ENCODE measurements at regions not wholly inside any gene's neighbourhood (a gene's known extent, or its start where the extent isn't known, plus 50 kb on each side); places are given as distances from the start of the nearest gene placed in this dataset.

DNA sequence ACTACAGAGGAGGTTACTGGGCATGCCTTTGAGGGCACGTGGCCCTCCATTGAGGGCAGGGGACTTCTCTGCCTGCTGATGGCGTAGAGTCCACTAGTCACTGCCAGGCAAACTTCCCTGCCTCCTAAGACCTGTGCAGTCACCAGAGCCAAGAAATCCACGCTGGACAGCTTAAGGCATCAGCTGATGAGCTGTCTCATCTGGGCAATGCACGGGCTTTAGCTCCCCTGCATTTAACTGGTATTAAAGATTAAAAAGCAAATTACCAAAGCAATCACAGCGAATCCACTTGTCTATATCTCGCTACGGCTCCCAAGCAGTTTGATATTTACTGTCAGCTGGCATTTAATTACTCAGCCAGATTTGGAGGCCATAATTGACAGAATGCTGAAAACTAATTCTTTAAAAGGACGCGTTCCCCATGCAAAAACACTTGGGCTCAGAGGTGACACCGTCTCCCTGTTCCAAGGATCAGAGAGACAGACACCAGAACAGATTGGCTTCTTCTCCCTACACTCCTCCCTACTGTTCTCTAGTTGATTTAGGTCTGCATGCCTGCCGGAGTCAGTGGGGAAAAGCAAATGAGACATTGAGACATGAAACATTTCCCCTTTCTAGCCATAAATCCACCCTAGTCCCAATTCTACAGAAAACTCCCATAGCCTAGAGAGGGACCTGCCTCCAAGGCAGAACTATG lies 68.5 kb downstream of the SPATA19 start:
- TF ChIP-seq POLR2A (IDR thresholded peaks at IDR 0.05), result no peak
- intact Hi-C loops (cut with DNase I), result no loop called here

DNA sequence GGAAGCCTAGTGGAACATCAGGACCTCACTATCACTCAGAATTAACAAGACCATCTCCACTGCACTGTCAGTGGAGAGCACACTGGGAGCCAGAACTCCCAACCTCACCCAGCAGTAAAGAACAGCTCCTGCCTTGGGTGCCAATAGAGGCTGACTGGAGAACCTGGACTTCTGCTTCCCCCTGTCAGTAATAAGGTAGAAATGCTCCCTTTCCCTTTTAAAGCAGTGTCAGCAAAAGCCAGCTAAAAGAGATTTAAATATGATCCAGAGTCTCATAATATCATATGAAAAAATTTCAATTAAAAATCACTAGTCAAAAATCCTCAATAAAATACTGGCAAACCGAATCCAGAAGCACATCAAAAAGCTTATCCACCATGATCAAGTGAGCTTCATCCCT lies 82.8 kb downstream of the SPATA19 start:
- intact Hi-C loops (cut with DNase I), result no loop called here
- Histone ChIP-seq H3K36me3 (no peaks in the 10 kb centered on the region), H3K27ac (no peak overlapping the region), H3K4me1 (no peaks in the 10 kb centered on the region), H3K9me3 (no peaks in the 10 kb centered on the region), H3K4me3 (no peak overlapping the region), H3K27me3 (no peaks in the 10 kb centered on the region)
- no peak for DNase-seq (ENCODE audit: extremely low spot score in 2 of 2)
- TF ChIP-seq, protein P1, sequence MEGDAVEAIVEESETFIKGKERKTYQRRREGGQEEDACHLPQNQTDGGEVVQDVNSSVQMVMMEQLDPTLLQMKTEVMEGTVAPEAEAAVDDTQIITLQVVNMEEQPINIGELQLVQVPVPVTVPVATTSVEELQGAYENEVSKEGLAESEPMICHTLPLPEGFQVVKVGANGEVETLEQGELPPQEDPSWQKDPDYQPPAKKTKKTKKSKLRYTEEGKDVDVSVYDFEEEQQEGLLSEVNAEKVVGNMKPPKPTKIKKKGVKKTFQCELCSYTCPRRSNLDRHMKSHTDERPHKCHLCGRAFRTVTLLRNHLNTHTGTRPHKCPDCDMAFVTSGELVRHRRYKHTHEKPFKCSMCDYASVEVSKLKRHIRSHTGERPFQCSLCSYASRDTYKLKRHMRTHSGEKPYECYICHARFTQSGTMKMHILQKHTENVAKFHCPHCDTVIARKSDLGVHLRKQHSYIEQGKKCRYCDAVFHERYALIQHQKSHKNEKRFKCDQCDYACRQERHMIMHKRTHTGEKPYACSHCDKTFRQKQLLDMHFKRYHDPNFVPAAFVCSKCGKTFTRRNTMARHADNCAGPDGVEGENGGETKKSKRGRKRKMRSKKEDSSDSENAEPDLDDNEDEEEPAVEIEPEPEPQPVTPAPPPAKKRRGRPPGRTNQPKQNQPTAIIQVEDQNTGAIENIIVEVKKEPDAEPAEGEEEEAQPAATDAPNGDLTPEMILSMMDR (IDR thresholded peaks at IDR 0.05), result no peak
- TF ChIP-seq POLR2A (IDR thresholded peaks at IDR 0.05) (no peak), POLR2AphosphoS5 (IDR thresholded peaks at IDR 0.05; ENCODE audit: insufficient read depth in 1 of 2, low read depth in 1 of 2) (no peak)

More for the DNA sequence above, 68.5 kb downstream of the SPATA19 start:
- H3K27ac ChIP-seq, result no peak overlapping the region
- H3K36me3 ChIP-seq, result no peaks in the 10 kb centered on the region
- no peaks in the 10 kb centered on the region for H3K9me3 ChIP-seq
- no peak for DNase-seq (ENCODE audit: extremely low spot score in 2 of 2)
- H3K27me3 ChIP-seq, result no peaks in the 10 kb centered on the region
- no peak overlapping the region for H3K4me3 ChIP-seq
- H3K4me1 ChIP-seq, result no peaks in the 10 kb centered on the region

DNA sequence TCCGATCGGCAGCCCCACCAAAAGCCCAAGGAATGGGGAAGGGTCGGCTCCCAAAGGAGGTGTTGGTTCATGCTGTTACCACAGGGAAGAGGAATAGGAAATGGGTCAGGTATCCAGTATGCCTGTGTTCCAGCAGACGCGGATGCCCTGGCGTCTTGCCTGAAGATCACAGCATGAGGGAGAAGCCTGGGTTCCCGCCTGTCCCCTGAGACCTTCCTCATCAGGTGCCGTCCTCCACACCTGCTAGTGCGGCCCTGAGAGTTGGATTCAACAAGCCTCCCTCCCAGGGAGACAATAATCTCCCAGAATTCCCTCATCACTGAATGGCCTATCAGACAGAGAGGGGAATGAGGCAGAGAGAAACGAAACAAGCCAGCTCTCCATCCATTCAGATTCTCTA lies 92.2 kb downstream of the SPATA19 start:
- H3K27me3 ChIP-seq, result no peaks in the 10 kb centered on the region
- H3K4me3 ChIP-seq, result no peak overlapping the region
- no peaks in the 10 kb centered on the region for H3K9me3 ChIP-seq
- intact Hi-C loops (cut with DNase I), result no loop called here
- TF ChIP-seq, protein P1 (IDR thresholded peaks at IDR 0.05), result no peak
- no peak for TF ChIP-seq POLR2AphosphoS5 (IDR thresholded peaks at IDR 0.05; ENCODE audit: insufficient read depth in 1 of 2, low read depth in 1 of 2)
- TF ChIP-seq POLR2A (IDR thresholded peaks at IDR 0.05), result no peak
- H3K27ac ChIP-seq, result no peak overlapping the region
- H3K4me1 ChIP-seq, result no peaks in the 10 kb centered on the region
- DNase-seq (ENCODE audit: extremely low spot score in 2 of 2), result no peak
- no peaks in the 10 kb centered on the region for H3K36me3 ChIP-seq

DNA sequence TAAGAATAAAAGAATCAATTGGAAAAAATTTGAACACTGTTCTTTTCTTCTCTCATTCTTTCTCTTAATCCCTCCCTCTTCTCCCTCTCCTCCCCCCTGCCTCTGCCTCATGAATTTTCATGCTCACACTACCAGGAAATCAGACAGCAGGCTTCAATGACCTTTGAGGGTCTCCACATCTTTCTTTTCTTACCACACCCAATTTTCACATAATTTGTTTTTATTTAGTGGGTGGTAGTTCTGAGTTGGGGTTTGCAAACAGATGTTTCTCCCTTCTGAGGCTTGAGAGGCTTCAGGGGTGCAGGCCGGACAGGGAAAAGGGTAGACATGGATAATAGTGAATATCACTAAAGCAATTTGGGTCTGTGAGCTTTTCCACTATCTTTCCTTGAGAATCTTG lies 95.5 kb downstream of the SPATA19 start:
- intact Hi-C loops (cut with DNase I), result no loop called here

DNA sequence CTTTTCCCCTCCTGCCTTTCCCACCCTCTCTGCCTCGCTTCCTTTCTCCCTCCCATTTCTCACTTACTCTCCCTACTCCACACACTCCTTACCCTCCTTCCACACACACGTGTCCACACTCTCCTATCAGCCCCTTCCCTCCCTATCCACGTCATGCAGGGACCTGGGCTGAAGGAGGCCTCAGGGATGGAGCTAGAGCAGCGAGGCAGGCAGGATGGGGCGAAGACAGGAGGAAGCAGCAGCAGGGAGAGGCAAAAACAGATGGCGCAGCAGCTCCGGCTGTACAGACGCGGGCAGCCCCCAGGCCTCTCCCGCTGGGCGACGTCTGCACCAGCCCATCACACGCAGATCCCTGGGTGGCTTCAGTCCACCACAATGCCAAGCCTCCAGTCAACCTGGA lies 97.9 kb downstream of the SPATA19 start:
- intact Hi-C loops (cut with DNase I), result no loop called here
- TF ChIP-seq POLR2AphosphoS5 (IDR thresholded peaks at IDR 0.05; ENCODE audit: insufficient read depth in 1 of 2, low read depth in 1 of 2), result no peak
- TF ChIP-seq, protein P1 (IDR thresholded peaks at IDR 0.05), result no peak
- TF ChIP-seq POLR2A (IDR thresholded peaks at IDR 0.05), result no peak
- no peaks in the 10 kb centered on the region for H3K36me3 ChIP-seq
- H3K4me3 ChIP-seq, result no peak overlapping the region
- H3K27ac ChIP-seq, result no peak overlapping the region
- DNase-seq (ENCODE audit: extremely low spot score in 2 of 2), result no peak
- no peaks in the 10 kb centered on the region for H3K27me3 ChIP-seq
- no peaks in the 10 kb centered on the region for H3K9me3 ChIP-seq
- H3K4me1 ChIP-seq, result no peaks in the 10 kb centered on the region

More for the DNA sequence above, 95.5 kb downstream of the SPATA19 start:
- TF ChIP-seq POLR2A (IDR thresholded peaks at IDR 0.05), result no peak
- TF ChIP-seq, protein P1 (IDR thresholded peaks at IDR 0.05), result no peak
- TF ChIP-seq POLR2AphosphoS5 (IDR thresholded peaks at IDR 0.05; ENCODE audit: insufficient read depth in 1 of 2, low read depth in 1 of 2), result no peak
- Histone ChIP-seq H3K36me3 (no peaks in the 10 kb centered on the region), H3K9me3 (no peaks in the 10 kb centered on the region), H3K4me1 (no peaks in the 10 kb centered on the region), H3K27me3 (no peaks in the 10 kb centered on the region), H3K4me3 (no peak overlapping the region), H3K27ac (no peak overlapping the region)
- no peak for DNase-seq (ENCODE audit: extremely low spot score in 2 of 2)
